Mesodermal cell (in vitro differentiated cells): ENCODE measurements at regions not wholly inside any gene's neighbourhood (a gene's known extent, or its start where the extent isn't known, plus 50 kb on each side); places are given as distances from the start of the nearest gene placed in this dataset.
A peak's percentile ranks its signal among the peaks of the same experiment; 100 is the strongest.

Source experiments
- H3K27ac ChIP-seq: 2 replicates; pipeline ENCODE4 v1.7.0; 2013; ENCODE audit warnings: mild to moderate bottlenecking, low read depth, low read length, moderate library complexity; ENCODE audit not compliant: severe bottlenecking
- H3K36me3 ChIP-seq: 2 replicates; pipeline ENCODE4 v1.7.1; 2013; ENCODE audit warnings: mild to moderate bottlenecking, low read length, moderate library complexity; ENCODE audit not compliant: control insufficient read depth, insufficient read depth
- H3K4me1 ChIP-seq: one replicate; pipeline ENCODE4 v1.7.1; 2013; ENCODE audit warnings: mild to moderate bottlenecking, low read length; ENCODE audit not compliant: insufficient read depth, control insufficient read depth, poor library complexity, severe bottlenecking
- H3K4me3 ChIP-seq: 2 replicates; pipeline ENCODE4 v1.7.0; 2013; ENCODE audit warnings: low read length, control low read depth, mild to moderate bottlenecking; ENCODE audit not compliant: insufficient read depth, poor library complexity, severe bottlenecking; ENCODE audit errors: extremely low read depth
- H3K9me3 ChIP-seq: 2 replicates; pipeline ENCODE4 v1.7.1; 2013; ENCODE audit warnings: mild to moderate bottlenecking, low read length, moderate library complexity; ENCODE audit not compliant: control insufficient read depth
- WGBS, 2 experiments: methylation state at CpG; one replicate each; pipeline ENCODE4 v1.1.5; 2013; ENCODE audit warnings: missing lambda C conversion rate in 2 of 2; ENCODE audit not compliant: insufficient coverage in 2 of 2; 5-methylcytosine and 5-hydroxymethylcytosine counted together

DNA sequence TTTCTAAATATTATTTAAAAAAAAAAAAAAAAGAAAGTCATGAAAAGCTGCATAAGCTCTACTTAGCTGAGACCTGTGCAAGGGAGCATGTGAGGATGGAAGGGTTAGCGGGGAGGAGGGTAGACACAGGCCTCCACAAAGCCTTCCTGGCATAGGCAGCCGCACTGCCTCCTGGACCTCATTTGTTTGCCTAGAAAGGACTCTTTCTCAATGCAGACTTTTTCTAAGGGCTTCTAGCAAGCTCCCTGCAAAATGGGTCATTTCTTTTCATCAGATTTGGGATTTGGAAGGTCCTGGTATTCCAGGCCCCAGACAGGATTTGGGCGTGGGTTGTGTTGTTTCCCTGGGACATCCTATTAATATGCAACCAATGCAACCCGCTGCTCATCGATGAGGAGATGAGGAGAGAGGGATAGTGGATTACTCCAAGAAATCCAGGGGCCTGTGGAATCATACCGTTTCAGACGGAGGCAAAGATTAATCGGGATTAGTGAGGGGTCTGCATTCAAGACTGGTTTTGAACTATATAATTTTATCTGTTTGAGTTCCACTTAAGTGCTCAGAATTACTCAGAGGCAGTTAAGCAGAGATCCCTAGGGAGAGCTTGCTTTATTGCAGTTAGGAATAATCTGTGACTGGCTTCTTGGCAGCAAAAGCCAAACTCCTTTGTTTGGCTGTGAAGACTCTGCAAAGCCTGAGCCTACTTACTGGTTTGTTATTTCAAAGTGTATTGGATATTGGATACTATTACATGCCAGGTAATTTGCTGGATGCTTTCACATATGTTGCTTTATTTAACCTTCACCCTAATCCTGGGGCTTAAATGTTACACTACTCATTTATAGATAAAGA lies 106.9 kb upstream of the NAV2 start:
- Histone ChIP-seq H3K9me3 (peaks cover 8% of the 10 kb centered on the region), H3K4me1 (no peaks in the 10 kb centered on the region), H3K4me3 (no peak overlapping the region), H3K36me3 (no peaks in the 10 kb centered on the region), H3K27ac (no peak overlapping the region)
- whole genome bisulfite sequencing, 2 experiments, result 93 to 100% methylated on average over 4 to 5 of the region's 8 CpGs

DNA sequence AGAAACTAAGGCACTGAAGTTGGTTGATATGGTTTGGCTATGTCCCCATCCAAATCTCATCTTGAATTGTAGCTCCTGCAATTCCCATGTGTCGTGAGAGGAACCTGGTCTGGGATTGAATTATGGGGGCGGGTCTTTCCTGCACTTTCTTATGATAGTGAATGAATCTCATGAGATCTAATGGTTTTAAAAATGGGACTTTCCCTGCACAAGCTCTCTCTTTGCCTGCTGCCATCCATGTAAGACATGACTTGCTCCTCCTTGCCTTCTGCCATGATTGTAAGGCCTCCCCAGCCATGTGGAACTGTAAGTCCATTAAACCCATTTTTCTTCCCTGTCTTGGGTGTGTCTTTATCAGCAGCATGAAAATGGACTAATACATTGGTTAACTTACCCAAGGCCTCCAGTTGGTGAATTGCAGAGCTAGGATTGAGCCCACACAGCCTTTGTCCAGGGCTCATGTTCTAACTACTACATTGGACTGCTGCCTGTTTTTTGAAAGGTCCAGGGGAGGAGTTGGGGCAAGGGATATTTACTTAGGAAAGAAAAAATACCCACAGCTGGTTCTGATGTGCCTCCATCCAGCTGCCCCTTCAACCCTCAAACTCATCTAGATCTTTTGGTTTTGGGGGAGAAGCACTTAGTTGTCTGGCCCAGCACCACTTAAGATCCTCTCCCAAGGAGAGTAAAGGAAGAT lies 107.8 kb upstream of the NAV2 start:
- Histone ChIP-seq H3K9me3 (peaks cover 5% of the 10 kb centered on the region), H3K36me3 (no peaks in the 10 kb centered on the region), H3K27ac (no peak overlapping the region), H3K4me1 (no peaks in the 10 kb centered on the region), H3K4me3 (no peak overlapping the region)
- WGBS, 2 experiments, result 83% methylated on average over 1 of the region's 2 CpGs; no CpG with 5 or more reads in 1 of the 2 experiments

DNA sequence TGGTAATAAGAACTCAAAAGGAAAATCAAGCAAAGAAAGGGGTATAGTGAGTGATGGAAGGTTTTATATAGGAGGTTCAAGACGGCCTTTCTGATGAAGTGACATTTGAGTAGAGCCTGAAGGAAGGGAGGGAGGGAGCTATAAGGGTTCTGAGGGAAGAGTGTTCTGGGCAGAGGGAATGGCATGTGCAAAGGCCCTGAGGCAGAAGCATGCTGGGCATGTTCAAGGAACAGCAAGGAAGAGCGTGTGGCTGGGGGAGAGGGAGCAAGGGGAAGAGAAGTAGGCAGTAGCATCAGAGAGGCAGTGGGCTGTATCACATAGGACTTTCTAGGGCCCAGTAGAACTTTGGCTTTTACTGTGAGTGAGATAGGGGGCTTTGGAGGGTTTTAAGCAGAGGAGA lies 108.9 kb upstream of the NAV2 start:
- H3K4me3 ChIP-seq, result no peak overlapping the region
- no peaks in the 10 kb centered on the region for H3K4me1 ChIP-seq
- peaks cover 5% of the 10 kb centered on the region for H3K9me3 ChIP-seq
- no peaks in the 10 kb centered on the region for H3K36me3 ChIP-seq
- 73 to 100% methylated on average over 2 of the region's 2 CpGs for WGBS, 2 experiments
- no peak overlapping the region for H3K27ac ChIP-seq

DNA sequence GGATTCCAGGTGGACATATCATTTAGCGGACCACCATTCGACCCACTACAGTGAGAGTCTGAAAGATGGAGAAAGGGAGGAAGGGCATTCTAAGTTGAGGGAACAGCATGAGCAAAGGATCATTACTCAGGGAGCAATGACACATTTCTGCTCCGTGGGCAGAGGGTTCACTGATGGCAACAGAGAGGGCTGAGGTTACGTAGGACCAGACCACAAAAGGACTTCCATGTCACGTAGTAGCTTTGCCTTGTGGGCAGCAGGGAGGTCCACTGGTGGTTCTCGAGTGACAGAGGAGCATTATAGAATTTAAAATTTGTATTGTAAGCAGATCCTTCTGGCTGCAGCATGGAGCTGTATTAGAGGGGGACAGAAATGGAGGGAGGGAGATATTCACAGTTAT lies 109.7 kb upstream of the NAV2 start:
- H3K4me1 ChIP-seq, result peaks cover 7% of the 10 kb centered on the region
- peaks cover 5% of the 10 kb centered on the region for H3K9me3 ChIP-seq
- H3K4me3 ChIP-seq, result no peak overlapping the region
- no peak overlapping the region for H3K27ac ChIP-seq
- WGBS, 2 experiments, result 94 to 95% methylated on average over 4 to 6 of the region's 6 CpGs
- H3K36me3 ChIP-seq, result no peaks in the 10 kb centered on the region

DNA sequence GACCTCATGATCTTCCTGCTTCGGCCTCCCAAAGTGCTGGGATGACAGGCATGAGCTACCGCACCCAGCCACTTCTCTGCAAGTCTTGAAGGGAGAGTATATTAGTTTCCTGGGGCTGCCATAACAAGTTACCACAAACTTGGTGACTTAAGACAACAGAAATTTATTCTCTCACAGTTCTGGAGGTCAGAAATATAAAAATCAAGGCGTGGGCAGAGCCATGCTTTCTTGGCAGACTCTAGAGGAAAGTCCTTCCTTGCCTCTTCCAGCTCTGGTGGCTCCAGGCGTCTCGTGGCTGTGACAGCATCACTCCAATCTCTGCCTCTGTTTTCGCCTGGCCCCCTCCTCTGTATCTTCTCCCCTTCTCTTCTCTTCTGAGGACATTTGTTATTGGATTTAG lies 110.2 kb upstream of the NAV2 start:
- Histone ChIP-seq H3K36me3 (no peaks in the 10 kb centered on the region), H3K4me3 (no peak overlapping the region), H3K27ac (no peak overlapping the region), H3K4me1 (peaks cover 10% of the 10 kb centered on the region), H3K9me3 (peaks cover 5% of the 10 kb centered on the region)
- WGBS, 2 experiments, result 86 to 87% methylated on average over 2 to 4 of the region's 6 CpGs

DNA sequence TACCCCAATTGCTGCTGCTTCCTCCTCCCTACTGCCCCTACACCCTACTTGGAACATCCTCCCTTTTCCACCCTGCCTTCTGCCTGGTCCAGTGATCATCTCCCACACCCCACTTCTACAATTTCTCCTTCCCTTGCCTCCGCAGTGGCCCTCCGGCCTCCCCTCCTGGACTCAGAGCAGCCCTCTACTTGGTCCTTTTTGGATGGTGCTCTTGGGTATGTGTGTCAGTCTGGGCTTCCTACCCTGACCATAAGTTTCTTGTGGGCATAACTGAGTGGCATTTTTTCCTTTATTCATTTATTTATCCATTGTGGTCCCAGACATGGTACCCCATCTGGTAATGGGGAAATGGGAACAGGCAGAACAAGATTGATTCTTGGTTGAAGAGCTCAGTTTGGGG lies 111.4 kb upstream of the NAV2 start:
- Histone ChIP-seq H3K4me1 (peaks cover 17% of the 10 kb centered on the region), H3K27ac (no peak overlapping the region), H3K9me3 (peaks cover 5% of the 10 kb centered on the region), H3K36me3 (no peaks in the 10 kb centered on the region), H3K4me3 (no peak overlapping the region)
- WGBS, 2 experiments, result no CpG with 5 or more reads among the region's 2 CpGs

DNA sequence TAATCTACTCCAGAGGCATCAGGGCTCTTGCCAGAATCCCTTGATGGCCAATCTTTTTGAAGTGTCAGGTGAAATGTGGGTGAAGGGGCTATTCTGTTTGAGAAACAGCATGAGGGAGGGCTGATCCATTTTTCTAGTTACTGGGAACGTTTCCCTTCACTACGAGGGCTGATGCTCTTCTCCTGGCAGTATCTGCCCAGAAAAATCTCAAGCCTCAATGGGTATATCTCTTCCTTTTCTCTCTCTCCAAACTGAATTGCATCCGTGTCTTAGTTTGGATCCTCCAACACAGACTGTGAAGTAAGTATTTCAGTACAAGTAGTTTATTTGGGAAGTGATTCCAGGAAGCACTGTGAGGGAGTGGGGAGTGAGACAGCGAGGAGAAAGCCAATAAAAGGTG lies 113.0 kb upstream of the NAV2 start:
- Histone ChIP-seq H3K27ac (no peak overlapping the region), H3K36me3 (no peaks in the 10 kb centered on the region), H3K4me3 (no peak overlapping the region), H3K4me1 (peaks cover 17% of the 10 kb centered on the region), H3K9me3 (peaks cover 5% of the 10 kb centered on the region)
- WGBS, 2 experiments, result 82% methylated on average over 3 of the region's 4 CpGs

DNA sequence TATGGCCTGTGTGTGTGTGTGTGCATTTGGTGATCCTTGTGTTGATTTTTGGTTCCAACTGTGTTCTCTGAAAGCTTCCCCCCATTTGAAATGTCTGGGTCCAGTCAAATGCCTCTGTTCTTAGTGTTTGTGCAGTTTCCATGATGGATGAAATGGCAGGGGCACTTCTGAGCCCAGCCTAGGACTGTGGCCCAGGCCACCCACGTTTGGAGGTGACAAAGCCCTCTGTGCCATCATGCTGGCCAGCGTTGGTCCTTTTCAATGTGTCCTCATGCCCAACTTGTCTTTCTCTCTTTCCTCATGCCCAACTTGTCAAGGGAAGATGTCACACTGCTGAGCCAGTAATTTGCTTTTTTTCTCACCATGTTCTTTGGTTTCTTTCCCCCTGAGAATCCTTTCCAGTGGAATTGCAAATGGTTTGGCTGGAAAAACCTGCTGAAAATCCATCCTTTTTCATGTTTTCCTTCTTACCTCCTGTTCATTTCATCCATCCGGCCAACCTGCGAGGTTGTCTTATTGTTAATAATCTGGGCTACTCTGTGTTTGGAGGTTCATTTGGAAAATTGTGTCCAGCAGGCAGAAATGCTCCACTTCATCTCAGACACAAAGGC lies 113.7 kb upstream of the NAV2 start:
- no peaks in the 10 kb centered on the region for H3K36me3 ChIP-seq
- peaks cover 17% of the 10 kb centered on the region for H3K4me1 ChIP-seq
- no peaks in the 10 kb centered on the region for H3K9me3 ChIP-seq
- no peak overlapping the region for H3K4me3 ChIP-seq
- WGBS, 2 experiments, result 85 to 90% methylated on average over 2 of the region's 4 CpGs
- H3K27ac ChIP-seq, result no peak overlapping the region

DNA sequence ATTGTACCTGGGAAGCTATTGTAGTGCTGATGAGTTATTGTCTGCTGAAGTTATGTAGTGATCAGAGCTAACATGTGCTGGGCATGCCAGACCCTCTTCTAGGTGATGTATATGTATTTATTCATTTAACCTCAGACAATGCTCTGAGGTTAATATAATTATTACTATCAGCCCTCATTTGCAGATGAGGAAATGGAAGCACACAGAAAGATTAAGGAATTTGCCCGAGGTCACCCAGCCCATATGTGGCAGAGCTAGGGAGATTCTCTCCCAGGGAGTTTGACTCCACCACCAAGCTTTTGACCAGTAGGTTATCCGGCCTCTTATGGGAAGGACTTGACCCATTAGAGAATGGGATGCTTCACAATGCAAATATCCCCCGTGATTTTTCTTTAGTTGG lies 114.2 kb upstream of the NAV2 start:
- 63 to 100% methylated on average over 1 to 3 of the region's 3 CpGs for WGBS, 2 experiments
- Histone ChIP-seq H3K4me3 (no peak overlapping the region), H3K9me3 (no peaks in the 10 kb centered on the region), H3K4me1 (peaks cover 17% of the 10 kb centered on the region), H3K27ac (no peak overlapping the region), H3K36me3 (no peaks in the 10 kb centered on the region)

DNA sequence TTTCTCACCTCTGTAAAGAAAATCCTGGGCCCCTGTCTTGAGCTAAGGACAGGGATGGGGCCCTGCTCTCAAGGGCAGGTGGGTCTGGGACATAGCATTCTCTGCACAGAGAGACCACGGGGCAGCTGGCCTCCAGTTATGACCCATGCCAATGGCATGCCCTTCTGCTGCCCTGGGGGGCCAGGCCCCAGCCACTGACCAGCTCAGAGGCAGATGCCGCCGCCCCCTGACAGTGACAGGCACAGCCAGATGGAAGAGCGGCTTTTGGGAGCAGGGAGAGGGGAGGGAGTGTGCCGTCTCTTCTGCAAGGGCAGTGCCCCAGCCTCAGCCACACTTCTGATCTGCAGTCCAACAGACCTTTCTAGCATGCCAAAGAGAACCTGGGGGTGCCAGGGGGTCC lies 114.8 kb upstream of the NAV2 start:
- Histone ChIP-seq H3K4me1 (peaks cover 17% of the 10 kb centered on the region), H3K4me3 (no peak overlapping the region)
- WGBS, 2 experiments, result 75% methylated on average over 2 to 3 of the region's 5 CpGs

More for the DNA sequence above, 114.8 kb upstream of the NAV2 start:
- no peaks in the 10 kb centered on the region for H3K9me3 ChIP-seq
- H3K27ac ChIP-seq, result peak overlapping the region; percentile 60
- no peaks in the 10 kb centered on the region for H3K36me3 ChIP-seq
